OCI-LY1 (cell line): ENCODE measurements at regions not wholly inside any gene's neighbourhood (a gene's known extent, or its start where the extent isn't known, plus 50 kb on each side); places are given as distances from the start of the nearest gene placed in this dataset.

Experiments
- H2AFZ ChIP-seq: fragments of 200-600 bp; sonication (generic), shearing (Covaris generic); 2 replicates; pipeline ENCODE4 v1.6.0; 2014; ENCODE audit warnings: antibody characterized with exemption, mild to moderate bottlenecking, low read length
- H3F3A ChIP-seq: fragments of 200-600 bp; sonication (generic), shearing (Covaris generic); 2 replicates; pipeline ENCODE4 v1.6.0; 2014; ENCODE audit warnings: mild to moderate bottlenecking, antibody characterized with exemption, low read length, moderate library complexity; ENCODE audit not compliant: insufficient read depth
- H3K27ac ChIP-seq: fragments of 200-600 bp; sonication (generic); 2 replicates; pipeline ENCODE4 v1.5.1; 2014; ENCODE audit warnings: low read length, mixed run types, mild to moderate bottlenecking, low read depth; ENCODE audit not compliant: poor library complexity, severe bottlenecking
- H3K27me3 ChIP-seq: fragments of 200-600 bp; sonication (generic); 2 replicates; pipeline ENCODE4 v1.6.0; 2014; ENCODE audit warnings: antibody characterized with exemption, mild to moderate bottlenecking, low read length, moderate library complexity; ENCODE audit not compliant: insufficient read depth
- H3K36me3 ChIP-seq: fragments of 200-600 bp; sonication (generic); 2 replicates; pipeline ENCODE4 v1.6.1; 2014; ENCODE audit warnings: mild to moderate bottlenecking, antibody characterized with exemption, low read length, moderate library complexity, mixed read lengths; ENCODE audit not compliant: insufficient read depth
- H3K4me1 ChIP-seq: fragments of 200-600 bp; sonication (generic); 2 replicates; pipeline ENCODE4 v1.5.1; 2014; ENCODE audit warnings: mild to moderate bottlenecking, low read length, moderate library complexity; ENCODE audit not compliant: insufficient read depth, severe bottlenecking
- H3K4me2 ChIP-seq: fragments of 200-600 bp; sonication (generic), shearing (Covaris generic); 2 replicates; pipeline ENCODE4 v1.6.1; 2014; ENCODE audit warnings: low read length
- H3K4me3 ChIP-seq: fragments of 200-600 bp; sonication (generic); 2 replicates; pipeline ENCODE4 v1.5.1; 2014; ENCODE audit warnings: low read length, low read depth, mild to moderate bottlenecking, mixed read lengths; ENCODE audit not compliant: poor library complexity, severe bottlenecking
- H3K79me2 ChIP-seq: fragments of 200-600 bp; shearing (Covaris generic); 2 replicates; pipeline ENCODE4 v1.6.1; 2016; ENCODE audit warnings: mixed run types, low read length, mixed read lengths; ENCODE audit not compliant: insufficient read depth
- H3K9ac ChIP-seq: fragments of 200-600 bp; sonication (generic), shearing (Covaris generic); 2 replicates; pipeline ENCODE4 v1.6.1; 2014; ENCODE audit warnings: mild to moderate bottlenecking, low read length, mixed read lengths
- H3K9me2 ChIP-seq: fragments of 200-600 bp; sonication (generic), shearing (Covaris generic); 2 replicates; pipeline ENCODE4 v1.6.1; 2014; ENCODE audit warnings: low read depth, mild to moderate bottlenecking, low read length, mixed read lengths
- H3K9me3 ChIP-seq: fragments of 200-600 bp; shearing (Covaris generic); 2 replicates; pipeline ENCODE4 v1.6.1; 2014; ENCODE audit warnings: low read length, mixed read lengths
- H4K20me1 ChIP-seq: fragments of 200-600 bp; sonication (generic), shearing (Covaris generic); 2 replicates; pipeline ENCODE4 v1.6.0; 2016; ENCODE audit warnings: mild to moderate bottlenecking, low read length; ENCODE audit not compliant: insufficient read depth
- CTCF ChIP-seq: fragments of 200-600 bp; sonication (generic), shearing (Covaris generic); IDR thresholded peaks from 2 replicates; pipeline ENCODE4 v1.5.1; 2017; ENCODE audit warnings: mild to moderate bottlenecking, antibody characterized with exemption, low read length, moderate library complexity, mixed read lengths
- EZH2 ChIP-seq: fragments of 200-600 bp; sonication (generic), shearing (Covaris generic); IDR thresholded peaks from 2 replicates; pipeline ENCODE4 v1.8.0; 2017; ENCODE audit warnings: borderline replicate concordance, mixed run types, mild to moderate bottlenecking, antibody characterized with exemption, low read length, moderate library complexity, mixed read lengths

- Histone ChIP-seq H3K79me2 (no peaks in the 10 kb centered on the region), H4K20me1 (no peaks in the 10 kb centered on the region), H2AFZ (no peak overlapping the region)
Measured at GRCh38 chr3:96236522-96236921, 577.9 kb upstream of the EPHA6 start.

GRCh38 chr3:96259299-96259698, 555.1 kb upstream of the EPHA6 start:
- no peaks in the 10 kb centered on the region for H4K20me1 ChIP-seq
- no peaks in the 10 kb centered on the region for H3K9me3 ChIP-seq
- H3K36me3 ChIP-seq: no peaks in the 10 kb centered on the region
- no peaks in the 10 kb centered on the region for H3K4me1 ChIP-seq
- H3K4me3 ChIP-seq: no peak overlapping the region
- H3K4me2 ChIP-seq: no peak overlapping the region
- H3K27ac ChIP-seq: no peak overlapping the region
- H3K9me2 ChIP-seq: no peaks in the 10 kb centered on the region
- no peaks in the 10 kb centered on the region for H3F3A ChIP-seq
- H3K79me2 ChIP-seq: no peaks in the 10 kb centered on the region
- TF ChIP-seq EZH2: no peak
- no peak for TF ChIP-seq CTCF
- H3K9ac ChIP-seq: no peak overlapping the region
- no peaks in the 10 kb centered on the region for H3K27me3 ChIP-seq
- no peak overlapping the region for H2AFZ ChIP-seq

More at GRCh38 chr3:96236522-96236921, 577.9 kb upstream of the EPHA6 start:
- Histone ChIP-seq H3F3A (no peaks in the 10 kb centered on the region), H3K4me1 (no peaks in the 10 kb centered on the region), H3K9ac (no peak overlapping the region), H3K36me3 (no peaks in the 10 kb centered on the region), H3K9me3 (no peaks in the 10 kb centered on the region), H3K27ac (no peak overlapping the region), H3K4me3 (no peak overlapping the region), H3K27me3 (no peaks in the 10 kb centered on the region), H3K4me2 (no peak overlapping the region), H3K9me2 (no peaks in the 10 kb centered on the region)
- no peak for TF ChIP-seq EZH2
- TF ChIP-seq CTCF: no peak

- Histone ChIP-seq H3K9ac (no peak overlapping the region), H3K79me2 (no peaks in the 10 kb centered on the region), H3K36me3 (no peaks in the 10 kb centered on the region), H3K4me3 (no peak overlapping the region), H2AFZ (no peak overlapping the region), H4K20me1 (no peaks in the 10 kb centered on the region), H3K9me2 (no peaks in the 10 kb centered on the region), H3K4me2 (no peak overlapping the region), H3K9me3 (no peaks in the 10 kb centered on the region), H3K27me3 (no peaks in the 10 kb centered on the region), H3K27ac (no peak overlapping the region), H3K4me1 (no peaks in the 10 kb centered on the region), H3F3A (no peaks in the 10 kb centered on the region)
- TF ChIP-seq EZH2 (no peak), CTCF (no peak)
Measured at GRCh38 chr3:96264701-96265100, 549.7 kb upstream of the EPHA6 start.
